Astrocyte (in vitro differentiated cells and primary cell): ENCODE measurements at regions not wholly inside any gene's neighbourhood (a gene's known extent, or its start where the extent isn't known, plus 50 kb on each side); places are given as distances from the start of the nearest gene placed in this dataset.

Experiments
- DNase-seq: peaks from one replicate; pipeline ENCODE4 v3.0.0-alpha.2; 2010; ENCODE audit warnings: low read depth
- FAIRE-seq: peaks from 2 replicates; lab custom pipeline; 2011; peaks lifted over from hg19 to GRCh38; lab: Jason Lieb, UNC
- H2AFZ ChIP-seq: 2 replicates; pipeline ENCODE4 v1.6.0; 2012; ENCODE audit warnings: low read depth, low read length, inconsistent platforms
- H3K27ac ChIP-seq: 2 replicates; pipeline ENCODE4 v1.5.1; 2011; ENCODE audit warnings: low read depth, low read length, inconsistent platforms
- H3K27me3 ChIP-seq: 2 replicates; pipeline ENCODE4 v1.6.0; 2011; ENCODE audit warnings: low read length, inconsistent platforms; ENCODE audit not compliant: insufficient read depth
- H3K36me3 ChIP-seq: 2 replicates; pipeline ENCODE4 v1.5.1; 2011; ENCODE audit warnings: low read length, inconsistent platforms; ENCODE audit not compliant: insufficient read depth
- H3K4me1 ChIP-seq: 2 replicates; pipeline ENCODE4 v1.5.1; 2011; ENCODE audit warnings: low read length, inconsistent platforms; ENCODE audit not compliant: insufficient read depth
- H3K4me2 ChIP-seq: 2 replicates; pipeline ENCODE4 v1.6.0; 2012; ENCODE audit warnings: low read length, inconsistent platforms
- H3K4me3 ChIP-seq: 2 replicates; pipeline ENCODE4 v1.5.1; 2011; ENCODE audit warnings: low read depth, mild to moderate bottlenecking, low read length, inconsistent platforms; ENCODE audit not compliant: insufficient read depth
- H3K79me2 ChIP-seq: 2 replicates; pipeline ENCODE4 v1.6.0; 2012; ENCODE audit warnings: mild to moderate bottlenecking, low read length, inconsistent platforms; ENCODE audit not compliant: insufficient read depth
- H3K9ac ChIP-seq: 2 replicates; pipeline ENCODE4 v1.6.0; 2012; ENCODE audit warnings: mild to moderate bottlenecking, low read length, inconsistent platforms
- H3K9me3 ChIP-seq: 2 replicates; pipeline ENCODE4 v1.5.1; 2012; ENCODE audit warnings: low read depth, mild to moderate bottlenecking, low read length, inconsistent platforms; ENCODE audit not compliant: insufficient read depth
- H4K20me1 ChIP-seq: 2 replicates; pipeline ENCODE4 v1.6.0; 2012; ENCODE audit warnings: low read length, inconsistent platforms; ENCODE audit not compliant: insufficient read depth
- H3K27ac Mint-ChIP-seq: one replicate; pipeline ENCODE4 v1.8.0; 2021; ENCODE audit warnings: mild to moderate bottlenecking, mixed read lengths; ENCODE audit not compliant: unreplicated experiment
- H3K27me3 Mint-ChIP-seq: one replicate; pipeline ENCODE4 v1.8.0; 2021; ENCODE audit warnings: low read depth, mixed read lengths; ENCODE audit not compliant: unreplicated experiment
- H3K36me3 Mint-ChIP-seq: one replicate; pipeline ENCODE4 v1.8.0; 2021; ENCODE audit warnings: low read depth, mixed read lengths; ENCODE audit not compliant: unreplicated experiment
- H3K4me1 Mint-ChIP-seq: one replicate; pipeline ENCODE4 v1.8.0; 2021; ENCODE audit warnings: low read depth, mixed read lengths; ENCODE audit not compliant: unreplicated experiment
- H3K4me3 Mint-ChIP-seq: one replicate; pipeline ENCODE4 v1.8.0; 2021; ENCODE audit warnings: mild to moderate bottlenecking, moderate library complexity, mixed read lengths; ENCODE audit not compliant: unreplicated experiment
- H3K9me3 Mint-ChIP-seq: one replicate; pipeline ENCODE4 v1.8.0; 2021; ENCODE audit warnings: mild to moderate bottlenecking, mixed read lengths; ENCODE audit not compliant: unreplicated experiment
- CTCF ChIP-seq: IDR thresholded peaks from 2 replicates; pipeline ENCODE4 v1.5.1; 2011; ENCODE audit warnings: low read depth, mild to moderate bottlenecking, inconsistent platforms, low read length, moderate library complexity; ENCODE audit not compliant: insufficient read depth
- EZH2 ChIP-seq: IDR thresholded peaks from 2 replicates; pipeline ENCODE4 v1.6.1; 2012; ENCODE audit warnings: mild to moderate bottlenecking, low read length, inconsistent platforms; ENCODE audit not compliant: insufficient read depth

- H3K36me3 ChIP-seq, result no peaks in the 10 kb centered on the region
- no peak for DNase-seq
- no peaks in the 10 kb centered on the region for H4K20me1 ChIP-seq
- no peaks in the 10 kb centered on the region for H3K79me2 ChIP-seq
- no peak overlapping the region for H3K27ac ChIP-seq
- H3K4me3 ChIP-seq, result no peak overlapping the region
- no peak overlapping the region for H3K27ac Mint-ChIP-seq
- no peak overlapping the region for H3K4me3 Mint-ChIP-seq
- H3K9ac ChIP-seq, result no peak overlapping the region
- no peak overlapping the region for H2AFZ ChIP-seq
- TF ChIP-seq CTCF, result no peak
- no peak for TF ChIP-seq EZH2
- H3K27me3 Mint-ChIP-seq, result peaks cover 18% of the 10 kb centered on the region
- no peak for FAIRE-seq
- H3K4me2 ChIP-seq, result no peak overlapping the region
- no peaks in the 10 kb centered on the region for H3K36me3 Mint-ChIP-seq
- H3K9me3 Mint-ChIP-seq, result no peaks in the 10 kb centered on the region
- H3K9me3 ChIP-seq, result no peaks in the 10 kb centered on the region
- H3K4me1 Mint-ChIP-seq, result no peaks in the 10 kb centered on the region
- peaks cover 4% of the 10 kb centered on the region for H3K27me3 ChIP-seq
- H3K4me1 ChIP-seq, result no peaks in the 10 kb centered on the region
These were observed 55.9 kb upstream of the BCL6 start for GRCh38 chr3:187801152-187801551.

GRCh38 chr3:187802203-187802927 is 57.1 kb upstream of the BCL6 start:
- FAIRE-seq (no peak), DNase-seq (no peak)
- Mint-ChIP-seq H3K4me3 (no peak overlapping the region), H3K27ac (no peak overlapping the region), H3K36me3 (no peaks in the 10 kb centered on the region), H3K9me3 (no peaks in the 10 kb centered on the region), H3K4me1 (peaks cover 5% of the 10 kb centered on the region), H3K27me3 (peaks cover 12% of the 10 kb centered on the region)
- no peaks in the 10 kb centered on the region for H3K79me2 ChIP-seq
- no peaks in the 10 kb centered on the region for H3K9me3 ChIP-seq
- no peaks in the 10 kb centered on the region for H4K20me1 ChIP-seq
- no peak overlapping the region for H3K4me2 ChIP-seq
- no peaks in the 10 kb centered on the region for H3K4me1 ChIP-seq
- H3K27me3 ChIP-seq, result peaks cover 4% of the 10 kb centered on the region
- TF ChIP-seq CTCF (no peak), EZH2 (no peak)
- no peaks in the 10 kb centered on the region for H3K36me3 ChIP-seq
- H2AFZ ChIP-seq, result no peak overlapping the region
- no peak overlapping the region for H3K9ac ChIP-seq
- no peak overlapping the region for H3K27ac ChIP-seq
- no peak overlapping the region for H3K4me3 ChIP-seq

GRCh38 chr3:187802928-187803259 is 57.6 kb upstream of the BCL6 start:
- H4K20me1 ChIP-seq, result no peaks in the 10 kb centered on the region
- H3K9me3 Mint-ChIP-seq, result no peaks in the 10 kb centered on the region
- peaks cover 7% of the 10 kb centered on the region for H3K4me1 Mint-ChIP-seq
- H3K27ac ChIP-seq, result no peak overlapping the region
- TF ChIP-seq CTCF, result no peak
- no peak for TF ChIP-seq EZH2
- DNase-seq, result no peak
- H3K4me1 ChIP-seq, result no peaks in the 10 kb centered on the region
- no peak overlapping the region for H3K4me3 ChIP-seq
- H3K27me3 ChIP-seq, result peaks cover 4% of the 10 kb centered on the region
- H3K4me3 Mint-ChIP-seq, result no peak overlapping the region
- no peak overlapping the region for H3K27ac Mint-ChIP-seq
- peaks cover 12% of the 10 kb centered on the region for H3K27me3 Mint-ChIP-seq
- FAIRE-seq, result no peak
- H3K36me3 Mint-ChIP-seq, result no peaks in the 10 kb centered on the region
- no peaks in the 10 kb centered on the region for H3K9me3 ChIP-seq
- H3K79me2 ChIP-seq, result no peaks in the 10 kb centered on the region
- no peak overlapping the region for H3K4me2 ChIP-seq
- H2AFZ ChIP-seq, result no peak overlapping the region
- H3K36me3 ChIP-seq, result no peaks in the 10 kb centered on the region
- H3K9ac ChIP-seq, result no peak overlapping the region
